GM23338 (cell line): ENCODE measurements at regions not wholly inside any gene's neighbourhood (a gene's known extent, or its start where the extent isn't known, plus 50 kb on each side); places are given as distances from the start of the nearest gene placed in this dataset.

Source experiments
- ATAC-seq: fragments of 200-7000 bp; cut with Tn5 transposase; 3 replicates; pipeline ENCODE4 v1.9.1; 2020
- DNase-seq: peaks from one replicate; pipeline ENCODE4 v3.0.0-alpha.2; 2015; ENCODE audit warnings: low spot score
- H2AFZ ChIP-seq: fragments of 200-600 bp; sonication (generic); 2 replicates; pipeline ENCODE4 v1.8.0; 2016; ENCODE audit warnings: antibody characterized with exemption, mild to moderate bottlenecking, moderate library complexity
- H3F3A ChIP-seq: fragments of 200-600 bp; sonication (generic); replicated peaks from 2 replicates; pipeline ENCODE4 v1.8.0; 2017; ENCODE audit warnings: antibody characterized with exemption, mixed run types, low read depth
- H3K27ac ChIP-seq: fragments of 200-600 bp; sonication (generic); 2 replicates; pipeline ENCODE4 v1.6.1; 2016; ENCODE audit warnings: low read depth
- H3K27me3 ChIP-seq: fragments of 200-600 bp; sonication (generic); 2 replicates; pipeline ENCODE4 v1.8.0; 2016; ENCODE audit warnings: mild to moderate bottlenecking, mixed run types, moderate library complexity; ENCODE audit not compliant: insufficient read depth
- H3K36me3 ChIP-seq: fragments of 200-600 bp; sonication (generic); 2 replicates; pipeline ENCODE4 v1.8.0; 2016; ENCODE audit warnings: mild to moderate bottlenecking; ENCODE audit not compliant: insufficient read depth
- H3K4me1 ChIP-seq: fragments of 200-600 bp; sonication (generic); 2 replicates; pipeline ENCODE4 v1.8.0; 2016; ENCODE audit warnings: mild to moderate bottlenecking, moderate library complexity; ENCODE audit not compliant: insufficient read depth
- H3K4me2 ChIP-seq: fragments of 200-600 bp; sonication (generic); 2 replicates; pipeline ENCODE4 v1.7.1; 2017; ENCODE audit warnings: mixed run types
- H3K4me3 ChIP-seq: fragments of 200-600 bp; sonication (generic); 2 replicates; pipeline ENCODE4 v1.6.1; 2016; ENCODE audit warnings: mixed run types
- H3K79me2 ChIP-seq: fragments of 200-600 bp; sonication (generic); replicated peaks from 2 replicates; pipeline ENCODE4 v1.8.0; 2017; ENCODE audit warnings: mild to moderate bottlenecking; ENCODE audit not compliant: insufficient read depth
- H3K9me2 ChIP-seq: fragments of 200-600 bp; sonication (generic); 2 replicates; pipeline ENCODE4 v1.8.0; 2017; ENCODE audit not compliant: insufficient read depth
- H4K20me1 ChIP-seq: fragments of 200-600 bp; sonication (generic); replicated peaks from 2 replicates; pipeline ENCODE4 v1.8.0; 2017; ENCODE audit warnings: mild to moderate bottlenecking; ENCODE audit not compliant: insufficient read depth
- H3K27ac Mint-ChIP-seq: 2 replicates; pipeline ENCODE4 v1.8.0; 2020; ENCODE audit warnings: inconsistent platforms, mild to moderate bottlenecking, moderate library complexity, mixed read lengths
- H3K27me3 Mint-ChIP-seq: 3 replicates; pipeline ENCODE4 v1.8.0; 2022; ENCODE audit warnings: low read depth, mild to moderate bottlenecking, moderate library complexity, mixed read lengths, inconsistent platforms; ENCODE audit not compliant: insufficient read depth, poor library complexity
- H3K36me3 Mint-ChIP-seq: 3 replicates; pipeline ENCODE4 v1.8.0; 2021; ENCODE audit warnings: low read depth, mild to moderate bottlenecking, inconsistent platforms, moderate library complexity, mixed read lengths
- H3K4me1 Mint-ChIP-seq: 3 replicates; pipeline ENCODE4 v1.8.0; 2020; ENCODE audit warnings: mild to moderate bottlenecking, inconsistent platforms, mixed read lengths
- H3K4me3 Mint-ChIP-seq: 3 replicates; pipeline ENCODE4 v1.8.0; 2021; ENCODE audit warnings: moderate library complexity, mild to moderate bottlenecking, inconsistent platforms, mixed read lengths
- H3K9me3 Mint-ChIP-seq: 3 replicates; pipeline ENCODE4 v1.8.0; 2020; ENCODE audit warnings: moderate library complexity, mild to moderate bottlenecking, inconsistent platforms, mixed read lengths
- CREB1 ChIP-seq: fragments of 250-450 bp; sonication (Bioruptor Pico); IDR thresholded peaks from 2 replicates; pipeline ENCODE4 v1.5.0; 2020; ENCODE audit warnings: low read depth, mild to moderate bottlenecking, moderate library complexity
- NANOG ChIP-seq: IDR thresholded peaks from 2 replicates; pipeline ENCODE4 v1.6.1; 2016; ENCODE audit warnings: antibody characterized with exemption, borderline replicate concordance
- POLR2AphosphoS5 ChIP-seq: IDR thresholded peaks from 2 replicates; pipeline ENCODE4 v1.6.1; 2016; ENCODE audit warnings: antibody characterized with exemption, low read depth
- STAT1 ChIP-seq: IDR thresholded peaks from one replicate; pipeline ENCODE4 v1.6.1; 2016; ENCODE audit warnings: antibody characterized with exemption; ENCODE audit not compliant: unreplicated experiment
- ZNF114 ChIP-seq: fragments of 250-450 bp; sonication (Bioruptor Pico); IDR thresholded peaks from 2 replicates; pipeline ENCODE4 v1.5.0; 2020; ENCODE audit warnings: mild to moderate bottlenecking, moderate library complexity
- ZNF331 ChIP-seq: fragments of 250-450 bp; sonication (Bioruptor Pico); IDR thresholded peaks from 2 replicates; pipeline ENCODE4 v1.5.0; 2020; ENCODE audit warnings: low read depth, mild to moderate bottlenecking, moderate library complexity
- ZNF462 ChIP-seq: fragments of 250-450 bp; sonication (Bioruptor Pico); IDR thresholded peaks from 2 replicates; pipeline ENCODE4 v1.5.0; 2020; ENCODE audit warnings: mild to moderate bottlenecking, moderate library complexity

- no peaks in the 10 kb centered on the region for H3K9me2 ChIP-seq
- no peaks in the 10 kb centered on the region; the same call in 1 of the 2 replicates for H3K36me3 ChIP-seq
- Mint-ChIP-seq H3K4me3 (no peak overlapping the region), H3K27me3 (peaks cover 12% of the 10 kb centered on the region), H3K4me1 (no peaks in the 10 kb centered on the region), H3K9me3 (peaks cover 8% of the 10 kb centered on the region; the same call in 2 of the 3 replicates), H3K36me3 (no peaks in the 10 kb centered on the region; the same call in 2 of the 3 replicates), H3K27ac (no peak overlapping the region)
- no peaks in the 10 kb centered on the region for H3F3A ChIP-seq
- no peaks in the 10 kb centered on the region for H3K79me2 ChIP-seq
- H2AFZ ChIP-seq, result no peak overlapping the region
- DNase-seq (no peak), ATAC-seq (no peak)
- no peak overlapping the region for H3K4me2 ChIP-seq
- H3K27me3 ChIP-seq, result no peaks in the 10 kb centered on the region
- H4K20me1 ChIP-seq, result no peaks in the 10 kb centered on the region
- TF ChIP-seq STAT1 (no peak), ZNF462 (no peak), ZNF331 (CRISPR knock-in tag) (no peak)
- no peak overlapping the region for H3K27ac ChIP-seq
- no peak overlapping the region for H3K4me3 ChIP-seq
- no peaks in the 10 kb centered on the region for H3K4me1 ChIP-seq
These were observed 641.2 kb downstream of the CDH26 start for GRCh38 chr20:60599381-60599780.

GRCh38 chr20:60600036-60600435, 641.8 kb downstream of the CDH26 start:
- Histone ChIP-seq H3K27ac (no peak overlapping the region), H3F3A (no peaks in the 10 kb centered on the region), H3K79me2 (no peaks in the 10 kb centered on the region), H3K27me3 (no peaks in the 10 kb centered on the region), H3K4me3 (no peak overlapping the region), H2AFZ (no peak overlapping the region), H4K20me1 (no peaks in the 10 kb centered on the region), H3K9me2 (no peaks in the 10 kb centered on the region), H3K36me3 (no peaks in the 10 kb centered on the region), H3K4me1 (no peaks in the 10 kb centered on the region), H3K4me2 (no peak overlapping the region)
- peaks cover 8% of the 10 kb centered on the region; the same call in 2 of the 3 replicates for H3K9me3 Mint-ChIP-seq
- H3K4me1 Mint-ChIP-seq, result no peaks in the 10 kb centered on the region
- ATAC-seq, result no peak
- H3K4me3 Mint-ChIP-seq, result no peak overlapping the region
- DNase-seq, result no peak
- no peaks in the 10 kb centered on the region; the same call in 2 of the 3 replicates for H3K36me3 Mint-ChIP-seq
- H3K27me3 Mint-ChIP-seq, result peaks cover 12% of the 10 kb centered on the region
- H3K27ac Mint-ChIP-seq, result no peak overlapping the region
- TF ChIP-seq CREB1 (CRISPR knock-in tag), result no peak
- TF ChIP-seq POLR2AphosphoS5, result no peak
- TF ChIP-seq NANOG, result no peak
- TF ChIP-seq ZNF114 (CRISPR knock-in tag), result no peak
- no peak for TF ChIP-seq ZNF462
- TF ChIP-seq STAT1, result no peak
